Vagina (tissue), 2 donors: ENCODE measurements at regions not wholly inside any gene's neighbourhood (a gene's known extent, or its start where the extent isn't known, plus 50 kb on each side); places are given as distances from the start of the nearest gene placed in this dataset.

Experiments
- POLR2A ChIP-seq, 2 donors: fragments of 450-650 bp; IDR thresholded peaks; one replicate each; pipeline ENCODE4 v1.6.1; 2017; ENCODE audit warnings: antibody characterized with exemption in 2 of 2, mild to moderate bottlenecking in 2 of 2, moderate library complexity in 2 of 2
- POLR2AphosphoS5 ChIP-seq, 2 donors: sonication (generic); formaldehyde crosslinking; IDR thresholded peaks; one replicate each; pipeline ENCODE4 v1.9.0; 2017; ENCODE audit warnings: antibody characterized with exemption in 2 of 2, mild to moderate bottlenecking in 2 of 2, low read depth in 1 of 2; ENCODE audit not compliant: insufficient read depth in 1 of 2
- TF ChIP-seq, protein P1 (sequence below), 3 experiments: fragments of 450-650 bp in 2 of 3; fragments of 200-600 bp in 1 of 3; sonication (generic) in 1 of 3; IDR thresholded peaks; one replicate each; pipeline ENCODE4 v1.5.1; 2017 to 2019; ENCODE audit warnings: antibody characterized with exemption in 3 of 3, mild to moderate bottlenecking in 2 of 3, moderate library complexity in 2 of 3

GRCh38 chr2:138336146-138336545 is 165.4 kb upstream of the SPOPL start:
- TF ChIP-seq POLR2A (IDR thresholded peaks at IDR 0.05) (no peak), POLR2AphosphoS5 (IDR thresholded peaks at IDR 0.05; ENCODE audit: insufficient read depth in 1 of 2, low read depth in 1 of 2) (no peak)
- TF ChIP-seq, protein P1, sequence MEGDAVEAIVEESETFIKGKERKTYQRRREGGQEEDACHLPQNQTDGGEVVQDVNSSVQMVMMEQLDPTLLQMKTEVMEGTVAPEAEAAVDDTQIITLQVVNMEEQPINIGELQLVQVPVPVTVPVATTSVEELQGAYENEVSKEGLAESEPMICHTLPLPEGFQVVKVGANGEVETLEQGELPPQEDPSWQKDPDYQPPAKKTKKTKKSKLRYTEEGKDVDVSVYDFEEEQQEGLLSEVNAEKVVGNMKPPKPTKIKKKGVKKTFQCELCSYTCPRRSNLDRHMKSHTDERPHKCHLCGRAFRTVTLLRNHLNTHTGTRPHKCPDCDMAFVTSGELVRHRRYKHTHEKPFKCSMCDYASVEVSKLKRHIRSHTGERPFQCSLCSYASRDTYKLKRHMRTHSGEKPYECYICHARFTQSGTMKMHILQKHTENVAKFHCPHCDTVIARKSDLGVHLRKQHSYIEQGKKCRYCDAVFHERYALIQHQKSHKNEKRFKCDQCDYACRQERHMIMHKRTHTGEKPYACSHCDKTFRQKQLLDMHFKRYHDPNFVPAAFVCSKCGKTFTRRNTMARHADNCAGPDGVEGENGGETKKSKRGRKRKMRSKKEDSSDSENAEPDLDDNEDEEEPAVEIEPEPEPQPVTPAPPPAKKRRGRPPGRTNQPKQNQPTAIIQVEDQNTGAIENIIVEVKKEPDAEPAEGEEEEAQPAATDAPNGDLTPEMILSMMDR (IDR thresholded peaks at IDR 0.05) = no peak
